Activated T-helper 1 cell treated with anti-CD3 and anti-CD28 coated beads, Interleukin-2, amount 50 U/mL, for 16 hours (primary cell): ENCODE measurements at regions not wholly inside any gene's neighbourhood (a gene's known extent, or its start where the extent isn't known, plus 50 kb on each side); places are given as distances from the start of the nearest gene placed in this dataset.

Source experiments
- DNase-seq, 2 donors: peaks; one replicate each; pipeline ENCODE4 v3.0.0-alpha.2; 2020; ENCODE audit warnings: low read depth in 1 of 2, low spot score in 1 of 2

DNA sequence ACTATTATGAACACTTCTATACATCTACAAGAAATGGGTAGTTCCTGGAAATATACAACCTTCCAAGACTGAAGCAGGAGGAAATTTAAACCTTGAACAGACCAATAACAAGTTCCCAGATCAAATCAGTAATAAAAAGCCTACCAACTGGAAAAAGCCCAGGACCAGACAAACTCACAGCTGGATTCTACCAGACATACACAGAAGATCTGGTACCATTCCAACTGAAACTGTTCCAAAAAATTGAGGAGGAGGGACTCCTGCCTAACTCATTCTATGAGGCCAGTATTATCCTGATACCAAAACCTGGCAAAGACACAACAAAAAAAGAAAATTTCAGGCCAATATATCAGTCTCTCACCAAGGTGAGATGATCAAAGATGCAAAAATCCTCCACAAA, 189.4 kb downstream of the RPS29 start:
- no peak for DNase-seq

DNA sequence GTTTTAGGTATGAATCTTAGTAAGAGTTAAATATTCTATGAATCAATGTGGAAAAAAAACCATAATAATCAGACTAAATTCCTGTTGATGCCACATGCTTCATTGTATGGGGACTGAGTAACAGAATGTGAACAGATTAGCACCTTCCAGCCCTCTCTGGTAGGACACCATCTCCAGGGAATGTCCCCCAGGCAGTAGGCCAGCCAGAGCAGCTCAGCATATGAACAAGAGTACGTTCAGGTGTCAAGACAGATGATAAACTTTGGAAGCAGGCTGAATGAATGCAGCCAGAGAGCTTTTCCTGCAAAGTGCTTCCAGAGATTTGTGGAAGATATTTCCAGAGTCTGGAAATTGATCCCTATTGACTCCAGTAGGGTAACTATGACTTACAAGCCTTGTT, 204.4 kb downstream of the RPS29 start:
- no peak for DNase-seq

DNA sequence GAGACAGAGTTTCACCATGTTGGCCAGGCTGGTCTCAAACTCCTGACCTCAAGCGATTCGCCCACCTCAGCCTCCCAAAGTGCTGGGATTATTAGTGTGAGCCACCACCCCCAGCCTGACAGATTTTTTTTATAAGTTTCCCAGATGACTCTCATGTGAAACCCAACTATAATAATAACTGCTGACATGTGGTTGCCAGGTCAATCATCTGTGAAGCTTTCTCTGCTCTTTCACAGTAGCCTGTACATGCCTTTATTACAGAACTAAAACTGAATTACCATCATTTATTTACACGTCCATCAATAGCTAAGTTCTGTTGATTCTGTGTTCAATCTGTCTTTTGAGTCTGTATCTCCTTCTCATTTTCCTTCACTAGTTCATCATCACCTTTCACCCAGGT, 218.5 kb downstream of the RPS29 start:
- no peak for DNase-seq

DNA sequence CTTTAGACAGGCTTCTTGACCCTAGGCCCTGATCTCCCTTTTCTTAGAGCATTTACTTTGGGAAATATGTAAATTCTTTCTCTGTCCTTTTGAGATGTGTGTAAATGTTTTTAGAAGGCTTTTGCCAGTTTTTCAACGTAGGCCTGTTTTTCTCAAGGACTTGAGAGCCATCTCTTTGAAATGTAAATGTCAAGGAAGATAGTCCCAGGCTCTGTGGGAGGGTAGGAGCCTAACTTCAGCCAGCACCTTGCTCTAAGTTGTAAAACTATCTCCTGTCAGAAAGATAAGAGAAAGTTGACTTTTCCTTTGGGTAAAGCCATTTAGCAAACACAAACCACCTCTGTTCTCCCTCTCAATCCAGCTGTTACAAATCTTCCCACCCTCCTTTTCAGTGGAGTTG, 219.8 kb downstream of the RPS29 start:
- DNase-seq, result no peak

DNA sequence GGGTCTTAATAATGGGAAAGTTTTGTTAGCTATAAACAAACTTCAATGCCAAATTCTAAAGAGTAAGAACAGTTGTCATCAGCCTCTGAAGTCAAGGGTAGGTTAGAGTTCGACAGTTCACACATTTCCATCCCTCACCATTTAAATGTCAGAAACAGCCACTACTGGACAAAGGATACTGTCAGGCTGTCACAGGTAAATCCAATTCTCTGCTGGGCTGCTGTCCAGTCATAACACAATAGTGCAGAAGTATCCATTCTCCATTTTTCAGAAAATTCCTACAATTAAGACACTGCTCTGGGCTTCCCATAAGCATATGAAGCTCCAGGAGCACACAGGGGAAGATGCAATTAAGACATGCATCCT, 221.4 kb downstream of the RPS29 start:
- no peak for DNase-seq

DNA sequence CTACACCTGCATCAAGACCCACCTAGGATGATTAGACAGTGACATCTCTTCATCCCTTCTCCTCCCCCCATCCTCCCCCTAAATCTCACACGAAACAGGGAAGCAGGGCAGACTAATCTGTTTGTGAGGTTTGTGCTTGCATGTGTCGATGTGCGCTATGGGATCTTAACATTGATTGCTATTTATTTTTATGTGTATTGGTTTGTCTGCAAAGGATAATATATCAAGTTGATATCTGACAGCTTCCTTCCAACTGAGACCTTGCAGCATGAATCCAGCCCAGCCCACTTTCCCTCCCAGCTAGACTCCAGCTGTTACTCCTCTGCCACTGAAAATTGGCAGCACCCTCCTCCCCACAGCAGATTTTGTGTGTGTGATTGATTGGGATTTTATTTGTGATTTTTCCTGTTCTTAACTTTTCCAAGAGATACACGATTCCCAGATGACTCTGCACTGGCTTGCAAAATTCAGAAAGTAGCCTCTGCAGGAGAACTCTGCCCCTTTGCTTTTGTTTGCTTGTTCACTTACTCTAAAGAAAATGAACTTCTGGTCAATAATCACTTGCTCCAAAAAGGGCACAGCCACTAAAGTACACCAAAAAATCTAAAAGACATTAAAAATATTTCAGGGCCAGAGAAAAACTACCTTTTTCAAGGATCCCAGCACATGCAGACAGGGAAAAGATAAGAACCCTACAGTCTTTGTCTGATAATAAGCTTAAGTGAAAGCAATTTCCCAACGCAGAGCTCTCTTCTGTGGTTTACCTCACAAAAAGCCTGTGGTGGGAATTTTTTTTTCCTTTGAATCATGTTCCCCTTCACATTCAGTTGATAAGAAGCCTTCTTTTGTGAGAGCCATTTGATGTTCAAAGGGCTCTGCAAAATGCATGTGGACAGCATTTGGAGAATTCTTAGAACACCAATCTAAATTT, 222.1 kb downstream of the RPS29 start:
- no peak for DNase-seq

DNA sequence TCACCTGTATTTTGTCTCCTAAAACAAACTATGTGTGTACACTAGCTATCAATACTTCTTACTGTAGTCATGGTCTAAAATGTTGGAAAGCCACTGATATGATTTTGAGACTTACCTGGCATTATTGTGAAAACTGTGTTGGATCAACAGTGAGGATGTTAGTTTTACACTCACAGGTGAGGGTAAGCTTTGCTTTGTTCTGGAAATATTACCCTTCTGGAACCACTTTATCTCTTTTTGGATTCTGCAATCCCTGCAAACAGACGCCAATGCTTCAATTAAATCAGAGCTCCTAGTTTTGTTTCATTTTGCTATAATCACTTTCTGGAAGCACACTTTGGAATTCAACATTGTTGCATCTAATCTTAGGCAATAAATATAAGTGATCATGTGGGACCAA, 223.3 kb downstream of the RPS29 start:
- no peak for DNase-seq

DNA sequence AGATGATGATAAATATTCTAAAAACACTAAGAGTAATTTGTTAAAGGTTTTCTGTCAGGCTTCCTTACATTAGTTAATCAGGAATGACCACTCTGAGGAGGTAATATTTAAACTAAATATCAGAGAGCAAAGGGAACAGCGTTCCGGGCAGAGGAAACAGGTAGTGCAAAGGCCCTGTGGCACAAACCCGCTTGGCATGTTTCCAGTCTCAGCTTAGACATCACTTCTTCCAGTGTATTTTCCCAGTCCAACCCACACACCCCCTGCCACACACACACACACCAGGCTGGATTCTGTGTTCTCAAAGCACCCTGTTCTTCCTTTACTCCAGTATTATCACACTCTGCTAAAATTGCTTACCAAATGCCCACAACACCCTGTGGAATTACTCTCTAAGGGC, 247.1 kb downstream of the RPS29 start:
- no peak for DNase-seq

DNA sequence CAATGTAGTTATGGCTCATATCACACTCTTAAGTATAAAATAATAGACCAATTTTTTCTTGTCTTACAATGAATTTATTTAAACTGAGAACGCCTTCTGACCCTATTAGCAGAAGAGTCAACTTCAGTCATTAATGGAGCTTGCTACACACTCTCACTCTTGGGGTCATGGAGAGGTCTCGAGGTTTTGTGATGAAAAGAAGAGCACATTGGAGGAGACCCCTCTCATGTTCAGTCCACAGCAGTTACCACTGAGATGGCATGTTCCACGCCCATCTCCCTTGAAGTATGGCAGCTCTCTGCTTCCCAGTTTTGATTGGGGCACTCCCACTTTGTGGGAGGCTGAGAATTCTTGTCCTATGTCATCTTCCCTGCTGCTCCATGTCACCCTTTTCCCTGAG, 266.4 kb downstream of the RPS29 start:
- DNase-seq, result no peak

DNA sequence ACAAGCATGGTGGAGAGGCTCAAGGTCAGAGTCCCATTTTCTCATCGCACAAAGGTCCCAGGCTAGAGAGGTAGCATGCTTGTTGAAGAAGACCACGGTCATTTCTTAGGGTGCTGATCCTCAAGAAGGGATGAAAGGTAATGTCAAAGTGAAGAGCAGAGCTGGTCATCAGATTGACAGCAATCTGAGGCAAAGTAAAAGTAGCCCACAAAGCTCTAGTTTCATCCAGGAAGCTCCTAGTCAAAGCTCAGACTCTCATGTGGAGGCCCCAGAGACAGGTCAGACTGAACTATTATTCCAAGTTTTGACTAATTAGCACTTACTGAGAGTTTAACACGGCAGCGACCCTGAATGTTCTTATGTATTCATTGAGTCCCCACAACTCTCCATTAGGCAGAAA, 270.6 kb downstream of the RPS29 start:
- DNase-seq, result no peak

DNA sequence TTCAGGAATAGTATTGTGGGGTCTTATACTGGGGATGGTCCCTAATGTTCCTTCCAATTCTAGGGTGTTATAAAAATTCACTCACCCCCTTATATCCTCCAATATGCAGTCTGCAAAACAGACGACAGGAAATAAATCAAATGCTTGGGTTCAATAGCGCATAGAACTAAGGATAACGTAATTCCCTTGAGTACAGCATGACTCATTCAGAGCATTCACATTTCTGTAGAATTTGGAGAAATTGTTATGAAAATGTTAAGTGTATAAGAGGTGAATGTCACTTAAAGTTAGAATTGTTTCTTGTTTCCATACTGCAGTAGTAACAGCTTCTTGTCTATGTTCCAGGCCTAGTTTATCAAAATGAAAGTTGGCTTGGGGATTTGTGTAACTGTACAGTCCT, 271.4 kb downstream of the RPS29 start:
- DNase-seq, result no peak

DNA sequence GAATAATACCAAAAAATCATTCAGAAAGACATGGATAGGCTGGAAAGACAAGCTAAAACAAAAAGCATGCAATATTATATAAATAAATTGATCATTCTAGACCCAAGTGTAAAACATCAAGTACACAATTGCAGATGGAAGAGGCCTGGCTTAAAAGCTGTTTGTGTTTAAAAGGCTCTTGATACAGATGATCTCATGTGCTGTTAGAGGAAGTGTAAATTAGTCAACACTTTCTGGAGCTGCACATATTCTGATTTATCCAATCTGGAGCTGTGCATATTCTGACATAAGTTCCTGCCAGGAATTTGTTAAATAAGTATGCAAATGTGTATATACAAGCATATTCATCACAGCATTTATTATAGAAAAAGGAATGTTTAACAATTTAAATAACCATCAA, 273.1 kb downstream of the RPS29 start:
- no peak for DNase-seq

DNA sequence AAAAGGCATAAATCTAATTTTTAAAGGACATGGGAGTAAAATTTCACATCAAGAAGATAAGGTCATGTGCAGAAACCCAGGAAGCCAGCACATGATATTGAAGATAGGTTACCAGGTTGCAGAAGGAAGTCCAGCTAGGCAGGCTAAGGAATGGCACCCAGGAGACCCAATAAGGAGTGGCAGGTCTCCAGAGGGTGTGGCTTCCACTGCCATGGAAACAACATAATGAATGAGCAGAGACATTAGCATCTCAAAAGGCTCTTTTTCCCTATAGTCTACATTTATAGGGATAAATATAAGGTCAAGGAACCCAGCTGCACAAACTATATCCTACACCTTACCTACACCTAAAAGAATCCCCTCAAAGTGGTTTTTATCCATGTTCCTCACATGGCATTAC, 275.9 kb downstream of the RPS29 start:
- no peak for DNase-seq

DNA sequence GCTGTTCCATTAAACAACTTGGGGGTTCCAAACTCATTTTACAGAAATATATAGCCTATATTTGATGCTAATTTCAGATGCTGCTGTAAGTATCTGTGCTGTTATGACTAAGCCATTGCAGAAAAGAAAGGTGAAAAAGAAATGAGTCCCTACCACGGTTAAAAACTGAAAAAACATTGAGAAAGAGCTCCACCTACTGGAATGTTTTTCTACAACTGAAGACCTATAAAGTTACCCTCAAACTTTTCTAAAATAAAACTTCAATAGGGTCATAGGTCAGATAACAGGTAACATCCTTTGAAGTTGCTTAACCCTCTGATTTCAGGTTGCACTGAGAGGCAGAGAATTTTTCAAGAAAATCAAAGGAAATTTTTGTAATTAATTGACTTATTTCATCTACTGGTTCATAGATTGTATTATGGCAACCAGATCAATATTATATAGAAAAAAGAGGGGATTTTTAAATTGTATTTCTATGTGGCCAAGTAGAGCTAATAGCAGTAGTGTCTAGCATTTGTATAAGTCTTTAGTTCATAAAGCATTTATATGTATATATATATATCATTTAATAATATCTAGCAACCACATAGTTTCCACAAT, 279.9 kb downstream of the RPS29 start:
- DNase-seq, result no peak

DNA sequence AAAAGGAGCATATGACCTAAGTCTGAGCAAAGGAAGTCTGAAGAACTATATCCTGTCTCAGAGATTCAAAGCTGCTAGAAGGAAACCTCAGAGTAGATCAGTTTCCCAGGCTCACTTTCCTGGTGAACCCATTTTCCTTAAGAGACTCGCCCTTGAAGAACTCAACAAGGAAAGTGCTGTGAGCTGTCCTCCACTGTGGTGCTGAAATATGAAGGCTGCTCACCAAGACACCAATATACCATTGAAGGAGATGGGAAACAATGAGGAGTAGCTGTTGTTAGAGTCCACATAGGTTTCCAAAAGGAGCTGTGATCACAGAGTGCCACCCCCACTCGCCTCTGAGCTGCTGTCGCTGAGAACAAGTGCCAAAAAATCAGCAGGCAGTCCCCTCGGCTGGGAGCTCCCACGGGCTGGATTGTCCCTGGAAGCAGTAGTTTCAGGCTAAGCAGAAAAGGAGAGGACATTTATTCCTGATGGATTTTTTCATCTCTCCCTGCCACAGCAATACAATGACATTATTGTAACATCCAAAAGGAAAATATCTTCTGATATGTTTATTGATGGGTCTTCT, 282.1 kb downstream of the RPS29 start:
- no peak for DNase-seq

DNA sequence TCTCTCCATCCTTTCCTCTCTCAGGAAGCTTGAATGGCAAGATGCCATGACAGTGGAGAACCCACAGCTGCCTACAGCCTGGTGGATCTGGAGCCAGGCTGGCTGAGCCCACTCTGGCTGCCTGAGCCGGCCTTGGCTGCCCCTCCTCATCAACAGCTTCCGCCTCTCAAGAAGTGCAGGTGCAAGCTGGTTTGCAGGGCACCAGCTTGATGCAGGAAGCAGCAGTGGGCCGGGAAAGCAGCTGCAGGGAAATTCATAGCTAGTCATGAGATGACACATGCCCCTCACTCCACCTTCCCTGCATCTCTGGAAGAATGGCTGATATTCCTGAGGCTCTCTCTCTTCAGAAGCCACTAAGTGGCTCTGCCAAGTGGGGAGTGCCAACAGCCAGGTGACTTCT, 289.1 kb downstream of the RPS29 start:
- DNase-seq, result no peak

DNA sequence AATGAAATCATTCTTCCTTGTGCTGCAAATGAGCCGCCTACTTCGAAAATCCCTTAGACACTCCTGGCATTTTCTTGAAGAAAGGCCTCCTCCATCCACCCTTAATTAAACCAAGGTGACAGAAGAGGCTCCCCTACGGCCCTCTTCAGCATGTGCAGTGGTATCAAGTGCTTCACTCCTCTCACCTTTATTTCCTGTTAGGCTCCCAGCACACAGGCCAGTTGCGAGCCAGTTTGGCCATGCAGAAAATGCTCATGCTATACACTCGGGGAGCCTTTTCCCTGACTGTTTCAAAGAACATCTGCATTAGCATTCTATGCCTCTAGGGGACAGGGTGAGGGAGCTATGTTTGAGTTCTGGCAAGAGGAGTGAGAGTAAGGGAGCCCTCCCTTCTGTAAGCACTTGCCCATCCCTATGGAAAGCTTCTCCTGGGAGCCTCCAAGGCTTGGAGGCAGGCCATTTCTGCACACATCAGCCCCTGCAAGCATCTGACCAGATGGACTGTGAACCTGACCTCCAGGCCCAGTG, 291.5 kb downstream of the RPS29 start:
- no peak for DNase-seq

DNA sequence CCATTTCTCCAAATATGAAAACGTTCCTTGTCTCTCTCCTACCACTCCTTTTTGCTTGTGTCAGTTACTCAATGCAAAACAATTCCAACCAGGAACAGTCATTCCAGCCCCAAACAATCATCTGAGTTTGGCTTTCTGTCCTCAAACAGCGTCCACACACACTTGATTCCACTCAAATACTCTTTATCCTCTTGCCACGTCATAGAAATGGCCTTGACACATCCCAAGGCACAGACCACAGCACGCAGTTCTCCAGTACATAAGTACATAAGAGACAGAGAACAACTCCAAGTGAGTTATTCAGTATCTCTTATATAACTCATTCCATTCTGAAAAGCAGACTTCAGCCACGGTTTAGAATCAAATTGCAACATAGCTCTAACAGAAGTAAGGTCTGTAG, 299.2 kb downstream of the RPS29 start:
- DNase-seq, result no peak

DNA sequence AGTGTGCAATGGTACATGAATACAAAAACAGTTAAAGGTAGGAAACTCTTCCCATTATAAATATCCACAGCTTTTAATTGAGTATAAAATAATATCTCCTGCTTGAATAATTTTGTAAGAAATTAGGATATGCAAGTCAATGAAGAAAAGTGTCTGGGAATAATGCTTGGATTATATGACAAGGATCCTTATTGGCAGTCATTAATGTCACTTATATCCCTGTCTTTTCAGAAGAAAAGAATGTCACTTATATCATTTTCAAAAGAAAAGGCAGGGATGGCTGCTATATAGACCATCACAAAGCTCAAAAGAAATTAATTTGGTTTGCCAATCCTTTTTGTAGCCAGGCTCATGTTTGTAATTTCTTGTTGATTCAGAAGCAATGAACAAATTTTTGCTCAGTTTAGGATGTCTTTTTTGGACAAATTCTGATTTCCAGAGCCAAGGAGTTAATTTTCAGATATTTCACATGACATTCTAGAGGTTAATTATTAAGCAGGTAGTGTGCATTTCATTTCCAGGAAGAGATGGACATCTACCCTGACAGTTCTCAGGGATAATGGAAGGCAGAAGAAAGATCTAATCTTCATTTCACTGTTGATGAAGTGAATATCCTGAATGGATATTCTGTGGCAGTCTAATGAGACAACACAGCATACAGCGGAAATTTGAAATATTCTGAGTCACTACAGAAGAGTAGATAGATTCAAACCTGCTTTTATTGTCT, 299.8 kb downstream of the RPS29 start:
- DNase-seq, result no peak

DNA sequence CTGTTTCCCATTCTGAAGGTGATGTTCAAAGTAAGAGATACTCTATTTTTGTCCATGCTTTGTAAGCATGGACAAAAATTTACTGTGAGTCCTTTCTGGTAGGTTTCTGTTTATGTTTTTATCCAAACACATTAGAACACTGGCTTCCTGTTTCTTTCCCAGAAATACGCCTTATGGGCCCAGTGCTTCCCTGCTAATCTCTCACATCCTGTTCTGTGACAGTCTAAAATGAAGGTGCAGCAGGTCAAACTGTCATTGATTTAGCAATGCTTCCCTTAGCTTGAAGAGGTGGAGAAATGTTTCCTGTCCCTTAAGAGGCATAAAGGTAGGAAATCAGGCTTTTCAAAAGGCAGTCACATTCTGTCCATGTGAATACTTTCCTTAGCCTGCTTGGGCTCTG, 305.6 kb downstream of the RPS29 start:
- DNase-seq, result no peak

DNA sequence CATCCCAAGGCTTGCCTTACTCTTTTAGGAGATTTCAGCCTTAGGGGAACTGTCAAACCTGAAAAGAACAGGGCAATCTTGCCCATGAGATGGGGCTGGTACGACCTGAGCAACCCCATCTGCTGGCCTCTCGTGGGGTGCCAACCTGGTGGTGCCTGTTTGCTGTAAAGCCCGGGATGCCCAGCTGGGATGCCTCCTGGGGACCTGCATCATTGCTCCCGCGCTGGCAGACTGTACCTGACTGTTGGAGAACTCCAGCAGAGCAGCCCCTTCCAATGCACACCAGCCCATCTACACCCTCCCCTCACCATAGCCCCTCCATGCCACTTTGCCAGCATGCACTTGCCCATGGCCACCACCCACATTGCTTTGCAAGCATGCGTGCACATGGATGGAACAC, 335.7 kb downstream of the RPS29 start:
- DNase-seq, result no peak

DNA sequence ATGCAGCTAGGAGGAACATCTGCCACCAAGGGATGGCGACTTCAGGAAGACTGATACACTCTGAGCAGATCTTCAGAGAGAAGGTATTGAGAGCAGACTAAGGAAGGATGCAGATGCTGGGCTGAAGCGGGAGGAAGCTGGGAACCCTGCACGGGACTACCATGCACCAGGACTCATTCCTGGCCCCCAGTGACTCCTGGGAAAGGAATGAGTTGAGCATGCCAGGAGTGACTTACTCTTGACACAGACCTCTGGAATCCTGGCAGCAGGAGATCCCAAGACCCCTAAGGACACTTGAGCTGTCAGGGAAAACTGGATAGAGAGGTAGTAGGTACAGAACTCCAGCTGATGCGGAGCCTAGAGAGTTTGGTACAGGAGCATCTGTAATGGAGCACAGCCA, 336.1 kb downstream of the RPS29 start:
- no peak for DNase-seq
